Astrocyte (in vitro differentiated cells and primary cell): ENCODE measurements at regions not wholly inside any gene's neighbourhood (a gene's known extent, or its start where the extent isn't known, plus 50 kb on each side); places are given as distances from the start of the nearest gene placed in this dataset.

Experiments
- DNase-seq: peaks from one replicate; pipeline ENCODE4 v3.0.0-alpha.2; 2010; ENCODE audit warnings: low read depth
- FAIRE-seq: peaks from 2 replicates; lab custom pipeline; 2011; peaks lifted over from hg19 to GRCh38; lab: Jason Lieb, UNC
- H2AFZ ChIP-seq: 2 replicates; pipeline ENCODE4 v1.6.0; 2012; ENCODE audit warnings: low read depth, low read length, inconsistent platforms
- H3K27ac ChIP-seq: 2 replicates; pipeline ENCODE4 v1.5.1; 2011; ENCODE audit warnings: low read depth, low read length, inconsistent platforms
- H3K27me3 ChIP-seq: 2 replicates; pipeline ENCODE4 v1.6.0; 2011; ENCODE audit warnings: low read length, inconsistent platforms; ENCODE audit not compliant: insufficient read depth
- H3K36me3 ChIP-seq: 2 replicates; pipeline ENCODE4 v1.5.1; 2011; ENCODE audit warnings: low read length, inconsistent platforms; ENCODE audit not compliant: insufficient read depth
- H3K4me1 ChIP-seq: 2 replicates; pipeline ENCODE4 v1.5.1; 2011; ENCODE audit warnings: low read length, inconsistent platforms; ENCODE audit not compliant: insufficient read depth
- H3K4me2 ChIP-seq: 2 replicates; pipeline ENCODE4 v1.6.0; 2012; ENCODE audit warnings: low read length, inconsistent platforms
- H3K4me3 ChIP-seq: 2 replicates; pipeline ENCODE4 v1.5.1; 2011; ENCODE audit warnings: low read depth, mild to moderate bottlenecking, low read length, inconsistent platforms; ENCODE audit not compliant: insufficient read depth
- H3K79me2 ChIP-seq: 2 replicates; pipeline ENCODE4 v1.6.0; 2012; ENCODE audit warnings: mild to moderate bottlenecking, low read length, inconsistent platforms; ENCODE audit not compliant: insufficient read depth
- H3K9ac ChIP-seq: 2 replicates; pipeline ENCODE4 v1.6.0; 2012; ENCODE audit warnings: mild to moderate bottlenecking, low read length, inconsistent platforms
- H3K9me3 ChIP-seq: 2 replicates; pipeline ENCODE4 v1.5.1; 2012; ENCODE audit warnings: low read depth, mild to moderate bottlenecking, low read length, inconsistent platforms; ENCODE audit not compliant: insufficient read depth
- H4K20me1 ChIP-seq: 2 replicates; pipeline ENCODE4 v1.6.0; 2012; ENCODE audit warnings: low read length, inconsistent platforms; ENCODE audit not compliant: insufficient read depth
- H3K27ac Mint-ChIP-seq: one replicate; pipeline ENCODE4 v1.8.0; 2021; ENCODE audit warnings: mild to moderate bottlenecking, mixed read lengths; ENCODE audit not compliant: unreplicated experiment
- H3K27me3 Mint-ChIP-seq: one replicate; pipeline ENCODE4 v1.8.0; 2021; ENCODE audit warnings: low read depth, mixed read lengths; ENCODE audit not compliant: unreplicated experiment
- H3K36me3 Mint-ChIP-seq: one replicate; pipeline ENCODE4 v1.8.0; 2021; ENCODE audit warnings: low read depth, mixed read lengths; ENCODE audit not compliant: unreplicated experiment
- H3K4me1 Mint-ChIP-seq: one replicate; pipeline ENCODE4 v1.8.0; 2021; ENCODE audit warnings: low read depth, mixed read lengths; ENCODE audit not compliant: unreplicated experiment
- H3K4me3 Mint-ChIP-seq: one replicate; pipeline ENCODE4 v1.8.0; 2021; ENCODE audit warnings: mild to moderate bottlenecking, moderate library complexity, mixed read lengths; ENCODE audit not compliant: unreplicated experiment
- H3K9me3 Mint-ChIP-seq: one replicate; pipeline ENCODE4 v1.8.0; 2021; ENCODE audit warnings: mild to moderate bottlenecking, mixed read lengths; ENCODE audit not compliant: unreplicated experiment
- CTCF ChIP-seq: IDR thresholded peaks from 2 replicates; pipeline ENCODE4 v1.5.1; 2011; ENCODE audit warnings: low read depth, mild to moderate bottlenecking, inconsistent platforms, low read length, moderate library complexity; ENCODE audit not compliant: insufficient read depth
- EZH2 ChIP-seq: IDR thresholded peaks from 2 replicates; pipeline ENCODE4 v1.6.1; 2012; ENCODE audit warnings: mild to moderate bottlenecking, low read length, inconsistent platforms; ENCODE audit not compliant: insufficient read depth

- no peaks in the 10 kb centered on the region for H3K27me3 ChIP-seq
- Mint-ChIP-seq H3K4me1 (peaks cover 25% of the 10 kb centered on the region), H3K27me3 (no peaks in the 10 kb centered on the region), H3K9me3 (peaks cover 3% of the 10 kb centered on the region), H3K36me3 (no peaks in the 10 kb centered on the region), H3K27ac (no peak overlapping the region), H3K4me3 (no peak overlapping the region)
- FAIRE-seq (no peak), DNase-seq (no peak)
- no peaks in the 10 kb centered on the region for H4K20me1 ChIP-seq
- TF ChIP-seq EZH2 (no peak), CTCF (no peak)
- no peaks in the 10 kb centered on the region for H3K36me3 ChIP-seq
- H3K4me2 ChIP-seq = peak overlapping the region; percentile 66
- no peak overlapping the region for H3K4me3 ChIP-seq
- peak overlapping the region; percentile 55 for H2AFZ ChIP-seq
- no peak overlapping the region for H3K9ac ChIP-seq
- H3K4me1 ChIP-seq = peaks cover 12% of the 10 kb centered on the region
- H3K27ac ChIP-seq = peak overlapping the region; percentile 63
- H3K79me2 ChIP-seq = no peaks in the 10 kb centered on the region
- no peaks in the 10 kb centered on the region for H3K9me3 ChIP-seq
These were observed 135.5 kb downstream of the MMUT start for GRCh38 chr6:49327571-49327970.

- H3K4me1 Mint-ChIP-seq = peaks cover 25% of the 10 kb centered on the region
These were observed 136.0 kb downstream of the MMUT start for GRCh38 chr6:49327005-49327404.

More at GRCh38 chr6:49327005-49327404, 136.0 kb downstream of the MMUT start:
- H3K4me1 ChIP-seq = peaks cover 12% of the 10 kb centered on the region
- peak overlapping the region; percentile 66 for H3K4me2 ChIP-seq
- no peaks in the 10 kb centered on the region for H3K27me3 ChIP-seq
- H3K27me3 Mint-ChIP-seq = no peaks in the 10 kb centered on the region
- H3K4me3 ChIP-seq = no peak overlapping the region
- DNase-seq (peak; percentile 4), FAIRE-seq (no peak)
- no peaks in the 10 kb centered on the region for H4K20me1 ChIP-seq
- H3K27ac Mint-ChIP-seq = no peak overlapping the region
- no peak overlapping the region for H3K9ac ChIP-seq
- no peaks in the 10 kb centered on the region for H3K9me3 ChIP-seq
- H3K27ac ChIP-seq = peak overlapping the region; percentile 63
- H3K36me3 ChIP-seq = no peaks in the 10 kb centered on the region
- no peaks in the 10 kb centered on the region for H3K36me3 Mint-ChIP-seq
- H3K9me3 Mint-ChIP-seq = peaks cover 3% of the 10 kb centered on the region
- TF ChIP-seq EZH2 = no peak
- no peak for TF ChIP-seq CTCF
- no peak overlapping the region for H2AFZ ChIP-seq
- no peak overlapping the region for H3K4me3 Mint-ChIP-seq
- no peaks in the 10 kb centered on the region for H3K79me2 ChIP-seq
